GM10266 (cell line): ENCODE measurements at regions not wholly inside any gene's neighbourhood (a gene's known extent, or its start where the extent isn't known, plus 50 kb on each side); places are given as distances from the start of the nearest gene placed in this dataset.

Source experiments
- DNase-seq: peaks from one replicate; pipeline ENCODE4 v3.0.0; 2012; ENCODE audit errors: extremely low spot score
- CTCF ChIP-seq: IDR thresholded peaks from 2 replicates; pipeline ENCODE4 v1.5.1; 2012; ENCODE audit warnings: mild to moderate bottlenecking, low read depth; ENCODE audit not compliant: control insufficient read depth, insufficient read depth; ENCODE audit errors: missing control alignments

DNA sequence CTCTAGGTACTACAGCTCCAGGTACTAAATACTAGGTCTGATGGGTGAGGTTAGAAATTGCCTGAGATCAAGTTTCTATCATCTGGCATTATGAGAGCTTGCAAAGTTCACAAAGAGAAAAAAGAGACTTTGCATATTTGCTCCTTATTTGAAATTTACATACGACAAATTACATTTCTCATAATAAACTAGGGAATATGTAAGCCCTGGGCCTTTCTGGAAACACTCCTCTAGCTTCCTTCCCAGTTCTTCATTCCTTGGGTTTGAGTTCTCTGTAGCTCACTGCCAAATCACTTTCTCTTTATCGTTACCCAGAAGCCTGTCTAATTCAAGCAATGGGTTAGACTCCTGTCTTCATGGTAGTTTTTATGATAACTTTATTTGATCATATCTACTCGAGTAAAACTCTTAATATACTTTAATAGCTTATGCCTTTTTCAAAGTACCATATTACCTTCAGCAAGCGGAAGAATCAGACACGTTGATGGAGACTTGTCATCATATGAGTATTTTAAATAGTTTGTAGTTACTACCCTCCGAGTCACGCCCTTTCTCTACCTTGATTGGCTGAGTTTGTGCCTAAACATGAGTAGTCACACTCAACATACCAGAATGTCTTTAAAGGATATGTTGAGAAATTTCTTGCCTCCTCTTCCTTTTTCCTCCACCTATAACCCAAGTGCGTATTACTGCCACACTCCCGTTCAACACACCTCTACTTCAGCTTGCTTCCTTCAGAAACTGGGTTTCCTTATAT lies 150.5 kb downstream of the DKK1 start:
- DNase-seq = no peak
- no peak for TF ChIP-seq CTCF

DNA sequence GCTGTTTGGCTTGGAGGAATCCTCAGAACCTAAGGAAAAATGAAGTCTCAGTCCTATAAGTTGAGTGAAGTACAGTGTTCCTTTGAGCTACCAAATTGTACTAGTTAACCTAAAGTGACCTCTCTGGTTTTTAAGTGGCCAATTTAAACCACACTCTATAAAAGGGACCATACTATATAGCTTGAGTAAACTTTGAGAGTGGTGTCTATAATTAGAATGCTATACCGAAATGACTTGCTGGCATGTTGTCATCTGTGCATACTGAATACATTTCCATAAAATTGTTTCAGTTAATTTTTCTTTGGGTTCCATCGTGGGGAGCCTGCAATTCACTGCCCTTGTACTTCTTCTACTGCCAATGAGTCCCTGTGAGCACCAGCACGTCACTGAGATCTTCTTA lies 151.1 kb downstream of the DKK1 start:
- no peak for DNase-seq
- no peak for TF ChIP-seq CTCF

- no peak for TF ChIP-seq CTCF
- DNase-seq = no peak
These were observed 152.4 kb downstream of the DKK1 start for GRCh38 chr10:52466464-52466863.

GRCh38 chr10:52469970-52470705 lies 156.1 kb downstream of the DKK1 start:
- no peak for TF ChIP-seq CTCF
- no peak for DNase-seq

- DNase-seq = no peak
- no peak for TF ChIP-seq CTCF
These were observed 158.5 kb downstream of the DKK1 start for GRCh38 chr10:52472406-52473146.

DNA sequence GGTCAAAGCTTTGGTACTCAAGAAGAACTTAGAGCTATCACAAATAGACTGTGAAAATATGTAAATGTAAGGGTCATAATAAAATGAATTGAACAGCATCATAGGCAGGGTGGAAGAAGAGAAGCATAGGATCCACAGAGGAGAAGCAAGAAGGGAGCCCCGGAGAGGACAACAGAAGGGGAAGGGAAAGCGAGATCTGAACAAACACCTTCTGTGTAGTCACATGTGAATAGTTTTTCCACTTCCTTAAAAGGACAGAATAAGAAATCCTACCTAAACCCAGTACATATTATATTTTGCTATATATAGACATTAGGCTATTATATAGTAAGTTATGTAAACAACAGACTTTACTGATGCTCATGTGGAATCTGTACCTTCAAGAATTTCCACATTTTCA lies 160.2 kb downstream of the DKK1 start:
- TF ChIP-seq CTCF = no peak
- no peak for DNase-seq
